Stimulated activated naive CD4-positive, alpha-beta T cell (primary cell): ENCODE measurements at regions not wholly inside any gene's neighbourhood (a gene's known extent, or its start where the extent isn't known, plus 50 kb on each side); places are given as distances from the start of the nearest gene placed in this dataset.

Experiments
- DNase-seq, 6 experiments: peaks; one replicate each; lab custom pipeline; 2025; lab: John Stamatoyannopoulos, UW

GRCh38 chr11:116505298-116506262 lies 267.2 kb downstream of the BUD13 start:
- DNase-seq, result no peak

GRCh38 chr11:116504541-116505297 lies 268.1 kb downstream of the BUD13 start:
- DNase-seq, result no peak

DNA sequence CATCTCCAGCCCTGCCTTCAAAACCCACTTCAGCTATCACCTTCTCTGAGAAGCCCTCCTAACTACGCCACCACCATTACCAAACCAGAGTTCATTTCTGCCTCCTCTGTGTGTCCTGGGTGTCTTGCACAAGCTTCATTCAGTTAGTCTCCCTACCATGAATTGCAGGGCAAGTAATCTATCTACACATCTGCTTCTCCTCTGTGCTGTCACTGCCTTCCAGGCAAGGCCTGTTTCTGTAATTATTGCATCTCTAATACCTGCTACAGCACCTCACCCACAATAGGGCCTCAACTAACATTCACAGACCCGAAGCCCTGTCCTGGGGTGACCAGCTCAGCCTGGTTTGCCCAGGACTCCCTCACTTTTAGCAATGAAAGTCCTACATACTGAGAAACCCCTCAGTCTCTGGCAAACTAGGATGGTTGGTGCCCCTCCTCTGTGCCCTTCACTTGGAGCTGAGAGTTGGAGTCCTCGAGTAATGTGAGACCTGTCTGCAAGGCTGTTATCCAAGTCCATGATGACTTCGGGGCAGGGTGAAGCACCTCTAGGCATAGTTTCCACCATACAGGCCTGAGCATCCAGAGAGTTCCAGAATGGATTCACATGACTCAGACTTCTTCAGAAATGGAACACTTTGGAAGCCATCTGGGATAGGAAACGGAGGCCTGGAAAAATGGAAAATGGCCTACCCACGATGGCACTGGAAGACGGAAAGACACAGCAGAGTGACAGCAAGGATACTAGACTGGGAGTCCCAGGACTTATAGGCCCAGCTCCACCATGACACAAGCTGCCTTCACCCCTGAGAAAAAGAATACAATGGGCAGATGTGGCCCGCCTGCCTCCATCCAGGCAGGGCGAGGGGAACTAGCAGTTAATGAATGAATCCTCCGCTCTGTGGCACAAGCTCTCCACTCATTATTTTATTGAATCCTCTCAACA lies 269.3 kb downstream of the BUD13 start:
- DNase-seq, result no peak

- no peak for DNase-seq
These were observed 270.1 kb downstream of the BUD13 start for GRCh38 chr11:116502641-116503061.

DNA sequence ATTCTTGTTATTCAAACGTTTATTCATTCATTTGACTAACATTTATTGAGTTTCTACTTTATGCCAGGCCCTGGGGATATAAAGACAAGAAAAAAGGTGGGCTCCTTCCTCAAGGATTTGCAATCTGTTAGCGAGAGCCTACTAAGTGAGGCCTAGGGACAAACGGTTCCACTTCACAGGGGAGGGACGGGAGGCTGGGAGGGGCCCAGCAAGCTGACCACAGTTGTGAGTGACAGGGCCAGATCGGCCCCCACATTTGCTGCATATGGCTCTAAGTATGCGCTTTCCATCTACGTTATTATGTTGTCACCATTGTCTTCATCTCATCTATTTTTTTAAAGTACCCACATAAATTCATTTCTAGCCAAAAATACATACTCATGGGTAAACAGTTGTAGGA lies 271.1 kb downstream of the BUD13 start:
- DNase-seq, result no peak

GRCh38 chr11:116500947-116501602 lies 271.7 kb downstream of the BUD13 start:
- no peak for DNase-seq

GRCh38 chr11:116500026-116500946 lies 272.5 kb downstream of the BUD13 start:
- DNase-seq, result no peak

DNA sequence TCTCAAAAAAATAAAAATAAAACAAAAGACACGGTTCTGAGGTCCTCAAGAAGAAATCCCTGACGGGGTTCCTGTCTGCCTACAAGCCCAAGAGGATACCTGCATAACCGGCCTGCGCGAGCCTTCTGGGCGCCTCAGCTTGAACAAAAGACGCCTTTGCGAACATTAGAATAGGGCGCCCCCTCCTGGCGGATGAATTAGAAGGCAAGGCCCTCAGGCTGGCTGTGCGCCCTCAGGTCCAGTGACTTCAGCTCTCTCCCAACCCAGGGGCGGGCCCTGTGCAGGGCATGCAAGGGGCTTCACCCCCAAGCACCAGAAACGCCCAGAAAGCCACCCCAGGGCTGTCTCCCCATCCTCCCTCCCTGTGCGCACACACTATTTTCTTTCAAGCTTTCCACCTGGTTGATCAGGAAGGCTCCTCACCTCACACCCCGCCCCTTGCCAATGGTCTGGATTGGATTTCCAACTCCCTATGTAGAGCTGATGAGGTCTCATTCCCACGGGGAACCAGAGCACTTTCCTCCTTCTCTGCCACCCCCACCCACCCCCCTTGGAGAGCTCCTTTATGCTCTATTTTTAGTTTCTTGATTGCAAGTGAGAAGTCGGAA lies 273.3 kb downstream of the BUD13 start:
- DNase-seq, result no peak

- DNase-seq, result no peak
These were observed 274.6 kb downstream of the BUD13 start for GRCh38 chr11:116498161-116498560.

DNA sequence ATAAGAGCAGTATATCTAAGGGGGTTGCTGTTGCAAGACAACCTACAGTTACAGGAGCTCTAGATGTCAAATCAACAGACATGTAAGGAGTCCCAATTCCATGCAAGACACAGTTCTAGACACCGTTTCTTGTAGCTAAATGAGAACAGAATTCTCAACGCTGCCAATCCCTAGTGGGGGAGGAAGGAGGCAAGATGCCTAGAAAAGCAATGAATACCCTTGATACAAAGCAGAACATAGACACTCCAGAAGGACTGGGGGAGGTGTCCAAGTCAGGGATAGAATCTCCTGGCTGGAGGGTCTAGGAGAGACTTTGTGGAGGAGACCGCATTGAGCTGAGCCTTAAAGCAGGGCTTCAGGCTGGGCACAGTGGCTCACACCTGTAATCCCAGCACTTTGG lies 280.2 kb downstream of the BUD13 start:
- no peak for DNase-seq

DNA sequence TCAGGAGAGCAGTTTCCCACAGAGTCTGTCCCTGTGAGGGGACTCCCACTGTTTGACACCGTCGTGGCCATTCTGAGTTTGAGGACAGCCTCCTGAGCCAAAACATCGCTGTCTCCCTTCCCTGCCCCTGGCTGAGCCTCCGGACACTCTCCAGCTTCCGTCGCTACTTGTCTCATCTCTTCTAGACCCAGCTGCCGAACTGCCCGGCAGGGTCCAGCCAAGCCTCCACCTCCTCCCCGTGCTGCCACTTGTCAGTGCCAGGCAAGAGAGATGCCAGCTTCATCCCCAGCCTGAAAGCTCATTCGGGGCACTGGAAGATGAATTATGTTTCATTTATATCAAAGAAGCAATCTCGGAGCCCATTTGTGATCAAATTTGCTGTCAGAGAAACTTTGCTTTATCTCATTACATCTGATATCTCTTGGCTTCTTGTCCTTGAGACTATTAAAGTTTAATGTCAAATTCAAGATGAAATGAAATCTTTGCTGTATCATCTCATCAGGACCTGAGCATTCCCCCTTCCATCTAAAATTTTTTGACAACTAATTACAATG lies 283.9 kb downstream of the BUD13 start:
- DNase-seq, result no peak

- no peak for DNase-seq
These were observed 287.4 kb downstream of the BUD13 start for GRCh38 chr11:116485425-116485824.

- no peak for DNase-seq
These were observed 290.1 kb downstream of the BUD13 start for GRCh38 chr11:116482716-116483115.

GRCh38 chr11:116481126-116481675 lies 291.6 kb downstream of the BUD13 start:
- no peak for DNase-seq

DNA sequence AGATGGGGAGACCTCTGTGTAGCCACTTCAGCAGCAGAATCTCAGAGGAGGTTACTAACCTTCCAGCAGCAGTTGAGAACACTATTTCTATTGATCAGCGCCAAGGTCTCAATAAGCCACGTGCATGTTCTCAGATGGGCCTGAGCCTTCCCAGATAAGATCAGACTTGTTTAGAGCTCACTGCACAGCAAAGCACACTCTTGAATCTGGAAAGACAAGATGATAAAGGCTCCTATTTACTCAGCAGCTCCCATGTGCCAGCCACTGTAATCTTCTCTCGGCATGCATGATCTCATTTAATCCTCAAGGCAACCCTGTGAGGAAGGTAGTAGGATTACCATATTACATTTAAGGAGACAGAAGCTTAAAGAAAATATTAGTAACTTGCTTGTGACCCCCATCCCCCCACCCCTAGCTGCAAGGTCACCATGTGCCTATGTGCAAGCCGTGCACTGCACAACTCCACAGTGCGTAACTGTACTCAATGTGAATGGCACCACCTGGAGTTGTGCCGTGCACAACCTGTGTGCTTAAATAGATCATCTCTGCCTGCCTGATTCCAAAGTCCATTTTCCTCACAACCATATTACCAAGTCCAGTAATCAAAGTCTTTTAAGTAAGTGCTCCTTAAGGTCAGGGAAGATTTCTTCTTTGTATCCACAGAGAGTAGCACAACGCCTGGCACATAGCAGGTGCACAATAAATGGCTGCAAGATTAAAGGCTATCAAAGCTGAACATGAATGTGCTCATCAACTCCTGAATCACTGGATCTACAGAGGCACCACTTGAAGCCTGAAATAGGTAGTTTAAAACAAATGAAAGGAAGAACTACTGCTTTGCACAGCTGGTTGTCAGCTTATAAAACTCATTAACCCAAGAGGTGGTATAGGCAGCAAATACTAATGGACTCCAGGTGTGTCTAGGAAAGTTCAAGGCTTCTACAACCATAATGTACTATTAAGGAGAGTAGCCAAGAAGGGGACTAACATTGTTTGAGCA lies 293.8 kb downstream of the BUD13 start:
- no peak for DNase-seq

DNA sequence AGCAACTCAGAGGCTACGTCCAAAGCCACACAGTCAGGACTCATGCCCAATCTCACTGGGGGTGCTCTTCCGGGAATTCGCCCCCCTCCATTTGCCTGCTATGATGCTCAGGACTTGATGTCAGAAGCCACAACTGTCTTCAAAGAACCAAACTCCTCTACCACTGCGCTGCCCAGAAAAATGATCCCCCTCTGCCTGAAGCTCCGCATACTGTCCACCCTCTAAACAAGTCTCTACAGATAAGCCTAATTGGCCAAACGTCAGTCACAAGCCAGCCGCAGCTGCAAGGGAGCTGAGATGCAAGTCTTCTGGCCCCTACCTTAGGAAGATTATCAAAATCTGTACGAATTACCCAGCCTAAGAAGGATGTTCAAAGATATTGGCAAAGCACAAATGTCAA lies 294.6 kb downstream of the BUD13 start:
- DNase-seq, result no peak

DNA sequence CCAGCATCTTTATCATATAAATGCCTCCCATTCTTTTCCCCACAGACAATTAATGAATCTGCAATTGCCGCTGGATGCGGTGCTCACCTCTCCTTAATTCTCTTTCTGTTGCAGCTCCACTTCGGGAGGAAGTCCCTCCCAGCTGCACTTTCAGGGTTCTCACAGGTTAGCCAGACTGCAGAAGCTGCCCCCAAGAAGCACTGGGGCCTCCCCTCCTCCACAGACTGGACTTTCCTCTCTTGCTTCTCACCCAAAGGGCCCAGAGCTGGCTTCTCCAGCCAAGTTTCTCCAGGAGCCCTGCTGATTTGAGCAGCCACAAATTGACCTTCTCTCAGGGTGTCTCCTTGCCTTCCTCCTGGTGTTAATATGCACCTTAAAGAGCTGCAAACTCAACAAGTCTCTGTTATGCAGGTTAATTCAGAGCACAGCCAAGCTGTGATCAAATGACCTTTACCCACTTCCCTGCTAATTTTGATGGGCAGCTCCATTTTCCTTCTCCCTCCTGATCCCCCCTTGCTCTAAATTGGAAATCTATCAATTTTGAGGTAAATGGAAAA lies 298.9 kb downstream of the BUD13 start:
- no peak for DNase-seq
